ENCODE measurements at regions not wholly inside any gene's neighbourhood (a gene's known extent, or its start where the extent isn't known, plus 50 kb on each side); places are given as distances from the start of the nearest gene placed in this dataset.

- peaks cover 11% of the 10 kb centered on the region for H3K4me1 ChIP-seq
- H3K9me3 ChIP-seq = no peaks in the 10 kb centered on the region
- ATAC-seq (peak; percentile 93), DNase-seq (peak; percentile 58 to 75 (median 66))
- intact Hi-C loops (cut with DNase I) = no loop called here
- H3K27me3 ChIP-seq = no peaks in the 10 kb centered on the region
- no peaks in the 10 kb centered on the region for H3K36me3 ChIP-seq (replicated peaks in 1 of 2; ENCODE audit: insufficient read depth in 1 of 2, low read depth in 2 of 2)
- no peak overlapping the region for H3K27ac ChIP-seq
- no peak overlapping the region for H3K4me3 ChIP-seq
- peak; percentile 20 to 64 (median 58) for TF ChIP-seq CTCF (IDR thresholded peaks at IDR 0.05)
- TF ChIP-seq POLR2A (IDR thresholded peaks at IDR 0.05) = no peak
Measured at GRCh38 chr2:221635949-221636348, 63.8 kb upstream of the EPHA4 start.

GRCh38 chr2:221629468-221629867 lies 57.4 kb upstream of the EPHA4 start:
- Histone ChIP-seq H3K27me3 (no peaks in the 10 kb centered on the region), H3K4me3 (no peak overlapping the region), H3K27ac (no peak overlapping the region), H3K9me3 (no peaks in the 10 kb centered on the region), H3K36me3 (replicated peaks in 1 of 2; ENCODE audit: insufficient read depth in 1 of 2, low read depth in 2 of 2) (no peaks in the 10 kb centered on the region), H3K4me1 (no peaks in the 10 kb centered on the region)
- TF ChIP-seq CTCF (IDR thresholded peaks at IDR 0.05) (no peak), POLR2A (IDR thresholded peaks at IDR 0.05) (no peak)
- DNase-seq = no peak
- no peak for ATAC-seq
- 87 to 90% methylated on average over 5 of the region's 5 CpGs for WGBS, 2 donors
- intact Hi-C loops (cut with DNase I) = no loop called here

DNA sequence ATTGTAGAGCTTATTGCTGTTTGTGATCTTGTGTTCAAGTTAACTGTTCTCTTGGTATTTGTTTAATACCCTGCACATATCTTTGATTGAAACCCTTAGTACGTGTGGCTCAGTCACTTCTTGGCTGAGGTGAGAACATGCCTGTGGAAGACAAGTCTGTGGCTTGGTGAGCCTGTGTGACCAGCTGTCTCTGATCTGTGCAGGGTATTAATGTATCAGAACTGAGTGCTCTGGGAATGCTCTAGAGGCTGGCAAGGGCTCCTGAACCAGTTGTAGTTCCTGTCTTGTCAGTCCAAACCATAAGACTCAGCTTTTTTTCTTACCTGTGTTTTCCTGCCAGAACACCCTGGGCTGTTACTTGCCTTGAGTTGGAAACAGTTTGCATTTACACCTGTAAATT lies 52.4 kb upstream of the EPHA4 start:
- intact Hi-C loops (cut with DNase I) = no loop called here
- no peak for DNase-seq
- no peak for ATAC-seq
- no peaks in the 10 kb centered on the region for H3K27me3 ChIP-seq
- no peaks in the 10 kb centered on the region for H3K9me3 ChIP-seq
- no peaks in the 10 kb centered on the region for H3K4me1 ChIP-seq
- no peak overlapping the region for H3K27ac ChIP-seq
- no peak for TF ChIP-seq CTCF (IDR thresholded peaks at IDR 0.05)
- TF ChIP-seq POLR2A (IDR thresholded peaks at IDR 0.05) = no peak
- H3K36me3 ChIP-seq (replicated peaks in 1 of 2; ENCODE audit: insufficient read depth in 1 of 2, low read depth in 2 of 2) = no peaks in the 10 kb centered on the region
- WGBS, 2 donors = 67 to 79% methylated on average over 1 of the region's 1 CpG
- H3K4me3 ChIP-seq = no peak overlapping the region
